ENCODE measurements at regions not wholly inside any gene's neighbourhood (a gene's known extent, or its start where the extent isn't known, plus 50 kb on each side); places are given as distances from the start of the nearest gene placed in this dataset.
A peak's percentile ranks its signal among the peaks of the same experiment; 100 is the strongest.

DNA sequence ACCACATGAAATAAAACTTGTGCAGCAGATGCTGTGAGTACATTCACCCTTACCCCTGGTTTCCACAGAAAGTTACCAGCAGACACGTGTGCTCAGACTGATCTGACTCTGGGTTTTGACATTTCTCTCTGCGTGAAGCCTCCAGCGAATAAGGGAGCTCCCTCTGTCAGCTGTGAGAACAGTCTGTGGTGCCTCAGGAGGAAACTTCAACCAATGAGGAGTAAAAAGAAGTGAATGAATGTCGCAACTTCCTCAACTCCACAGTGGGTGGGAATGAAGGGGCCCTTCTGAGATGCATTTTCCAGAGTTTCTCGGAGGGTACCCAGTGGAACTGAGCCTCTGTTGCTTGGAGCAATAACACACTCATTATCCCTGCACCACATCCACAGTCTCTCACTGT lies 743.4 kb downstream of the TNS3 start:
- in situ Hi-C loops (cut with MboI; ENCODE audit: low sequenced_read_pairs) (no loop called here), dilution Hi-C loops (cut with HindIII; ENCODE audit: low sequenced_read_pairs, unreplicated experiment) (no loop called here), intact Hi-C loops (cut with micrococcal nuclease) (no loop called here)
- no peak overlapping the region for H3K18ac ChIP-seq (ENCODE audit: low read depth, low read length)
- H3K23ac ChIP-seq (ENCODE audit: low read depth, low read length): no peak overlapping the region
- H3K4me1 ChIP-seq (ENCODE audit: control insufficient read depth, insufficient read depth, low read length): peaks cover 2% of the 10 kb centered on the region; the same call in 1 of the 2 replicates
- ChIA-PET CTCF (no interaction called here), POLR2A (ENCODE audit: unreplicated experiment) (no interaction called here)
- no peaks in the 10 kb centered on the region for H3K27me3 ChIP-seq (ENCODE audit: control insufficient read depth, insufficient read depth, low read length)
- H3K36me3 ChIP-seq (ENCODE audit: control insufficient read depth, insufficient read depth, low read length): no peaks in the 10 kb centered on the region
- no peaks in the 10 kb centered on the region for H4K20me1 ChIP-seq (ENCODE audit: insufficient read depth, low read length)
- H2BK120ac ChIP-seq (ENCODE audit: low read depth, low read length): no peak overlapping the region
- no peaks in the 10 kb centered on the region for H3K9me3 ChIP-seq (ENCODE audit: control insufficient read depth, insufficient read depth, low read length)
- H3K4me3 ChIP-seq (ENCODE audit: insufficient read depth, low read depth, low read length): no peak overlapping the region
- H3K9me1 ChIP-seq (ENCODE audit: insufficient read depth, low read length): peaks cover 3% of the 10 kb centered on the region; the same call in 1 of the 2 replicates
- H4K91ac ChIP-seq (ENCODE audit: insufficient read depth, low read depth, low read length): no peak overlapping the region
- no peak overlapping the region for H3K14ac ChIP-seq (replicated peaks; ENCODE audit: low read depth, low read length)
- H4K5ac ChIP-seq (ENCODE audit: low read depth, low read length): no peak overlapping the region
- no peak overlapping the region for H3K4me2 ChIP-seq (ENCODE audit: low read depth, low read length)
- H3K56ac ChIP-seq (ENCODE audit: extremely low read depth, insufficient read depth, low read length): no peak overlapping the region
- no peak overlapping the region for H4K8ac ChIP-seq (ENCODE audit: low read depth in 2 of 2, low read length in 2 of 2)
- H2BK5ac ChIP-seq (ENCODE audit: low read depth, low read length, poor library complexity, severe bottlenecking): no peak overlapping the region
- H2BK20ac ChIP-seq (ENCODE audit: low read depth, low read length): no peak overlapping the region
- no peak overlapping the region for H2AK9ac ChIP-seq (replicated peaks; ENCODE audit: low read depth, low read length, poor library complexity)
- H2AFZ ChIP-seq (replicated peaks; ENCODE audit: low read length, poor library complexity): no peak overlapping the region
- no peak overlapping the region; the same call in 1 of the 2 replicates for H3K4ac ChIP-seq (ENCODE audit: low read depth, low read length)
- no peak overlapping the region for H3K27ac ChIP-seq (ENCODE audit: insufficient read depth, low read length)
- no CpG with 5 or more reads among the region's 5 CpGs for WGBS, 2 experiments (ENCODE audit: extremely low coverage in 2 of 2, insufficient read length in 1 of 2)
- DNase-seq (no peak), ATAC-seq (ENCODE audit: low read depth) (no peak)
- TF ChIP-seq CEBPB (IDR thresholded peaks at IDR 0.05; ENCODE audit: low read depth, low read length): peak; percentile 38
- no peak for TF ChIP-seq MAZ (IDR thresholded peaks at IDR 0.05; ENCODE audit: borderline replicate concordance, low read depth, low read length)
- no peaks in the 10 kb centered on the region for H3K79me1 ChIP-seq (ENCODE audit: low read depth in 1 of 2, low read length in 2 of 2)
- H2AK5ac ChIP-seq (ENCODE audit: low read depth, low read length): 0 out of 2 replicates have a peak overlapping the region, but pooled peaks have one; percentile 14
- H3K9ac ChIP-seq (ENCODE audit: low read depth, low read length): no peak overlapping the region
- H2BK15ac ChIP-seq (ENCODE audit: low read depth, low read length): no peak overlapping the region
- no TSS peak for BruUV-seq (replicated peaks)

Data from IMR-90 (cell line).